GM19463 (cell line): ENCODE measurements at regions not wholly inside any gene's neighbourhood (a gene's known extent, or its start where the extent isn't known, plus 50 kb on each side); places are given as distances from the start of the nearest gene placed in this dataset.

ENCODE experiments used
- ATAC-seq: cut with Tn5 transposase; IDR thresholded peaks from one replicate; pipeline ENCODE4 v1.9.1; 2021; ENCODE audit warnings: mild to moderate bottlenecking, moderate library complexity; ENCODE audit not compliant: unreplicated experiment

- no peak for ATAC-seq
These were observed 115.7 kb upstream of the MDM1 start for GRCh38 chr12:68447797-68448260.

DNA sequence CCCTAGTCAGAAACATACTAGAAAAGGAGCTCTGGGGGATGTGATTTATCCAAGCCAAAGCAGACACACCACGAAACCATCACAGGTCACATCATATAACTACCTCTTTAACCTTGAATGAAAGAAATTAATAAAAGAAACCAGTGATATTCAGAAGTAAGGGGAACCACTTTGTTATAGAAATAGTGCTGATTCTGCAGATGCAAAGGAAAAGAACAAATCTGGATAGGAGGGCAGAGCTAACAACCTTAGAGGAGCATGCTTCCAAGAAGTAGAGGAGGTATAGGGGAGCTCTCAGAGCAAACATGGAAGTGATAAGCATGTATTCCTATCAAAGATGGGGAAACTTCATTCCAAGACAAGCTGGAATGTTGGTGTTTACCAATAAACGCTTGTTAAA, 117.0 kb upstream of the MDM1 start:
- ATAC-seq = no peak

DNA sequence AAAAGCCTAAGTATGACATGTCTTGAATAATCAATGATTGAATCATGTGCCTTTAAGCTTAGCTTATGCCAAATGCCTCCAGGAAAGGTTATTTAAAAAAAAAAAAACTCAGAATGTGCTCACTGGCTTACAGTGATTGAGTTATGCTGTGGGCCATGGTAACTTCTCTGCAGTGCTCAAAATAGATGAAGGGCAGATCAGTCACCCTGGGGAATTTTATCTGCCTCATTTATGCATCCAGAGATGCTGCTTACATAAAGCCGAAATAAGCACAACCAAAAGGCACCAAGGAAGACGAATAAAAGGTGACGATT, 118.7 kb upstream of the MDM1 start:
- ATAC-seq = no peak

GRCh38 chr12:68451261-68452077, 119.3 kb upstream of the MDM1 start:
- ATAC-seq = peak; percentile 72

DNA sequence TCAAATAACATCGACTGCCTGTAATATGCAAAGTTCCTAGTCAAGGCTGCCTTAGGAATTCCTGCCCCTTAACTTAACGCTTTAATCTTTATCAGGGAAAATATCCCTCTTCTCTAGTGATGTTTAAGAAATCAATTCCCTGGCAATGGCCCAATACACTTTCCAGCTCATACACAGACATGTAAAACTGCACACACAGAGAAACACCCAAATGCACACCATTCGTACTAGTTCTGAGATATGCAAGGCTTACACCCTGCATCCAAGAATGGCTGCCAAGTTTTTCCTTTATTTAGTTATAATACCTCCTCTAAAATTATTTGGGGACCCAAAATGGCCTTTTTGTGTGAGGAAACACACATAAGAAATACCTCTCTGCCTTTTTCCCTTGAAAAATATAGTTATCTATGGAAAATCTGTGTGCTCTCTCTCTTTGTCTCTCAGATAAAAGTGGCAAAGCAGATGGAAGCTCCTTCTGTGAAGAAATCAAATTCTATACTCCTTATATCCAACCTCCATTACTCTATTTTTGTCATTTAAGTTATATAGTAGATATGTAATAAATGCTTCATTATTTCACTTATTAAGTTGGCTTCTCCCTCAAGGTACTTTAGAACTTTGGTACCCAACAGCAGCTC, 120.0 kb upstream of the MDM1 start:
- ATAC-seq = no peak

- ATAC-seq = no peak
These were observed 121.1 kb upstream of the MDM1 start for GRCh38 chr12:68453278-68453677.

DNA sequence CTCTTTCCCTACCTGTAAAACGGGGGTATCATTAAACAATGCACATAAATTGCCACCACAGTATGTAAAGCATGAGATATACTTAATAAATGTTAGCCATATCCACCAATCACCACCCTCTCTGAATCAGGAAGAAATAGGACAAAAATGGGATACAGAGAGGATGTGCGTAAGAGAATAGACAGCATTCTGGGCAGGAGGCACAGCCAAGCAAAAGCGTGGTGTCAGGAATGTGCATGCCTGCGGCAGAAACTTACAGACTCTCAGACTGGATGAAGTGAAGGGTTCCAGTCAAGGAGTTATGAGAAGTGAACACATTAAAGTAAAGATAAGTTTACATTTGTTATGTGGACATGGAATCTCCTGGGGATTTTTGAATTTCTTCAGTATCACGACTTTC, 121.7 kb upstream of the MDM1 start:
- no peak for ATAC-seq

DNA sequence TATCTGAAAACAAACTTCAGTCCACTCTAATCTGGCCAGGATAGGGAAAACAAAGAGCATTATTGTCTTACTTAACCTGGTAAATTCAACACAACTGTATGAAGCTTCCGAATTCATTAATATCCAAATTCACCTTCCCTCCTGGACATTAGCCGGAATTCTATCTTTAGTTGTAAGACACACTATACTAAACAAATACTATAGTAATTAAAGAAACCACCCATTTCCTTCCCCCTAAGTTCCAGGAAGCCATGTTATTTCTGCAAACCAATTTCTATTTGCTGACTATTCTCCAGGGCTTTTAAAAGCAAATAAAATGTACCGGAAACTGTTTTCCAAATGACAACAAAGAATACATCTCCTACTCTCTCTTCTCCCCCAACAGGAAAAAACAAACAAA, 122.7 kb upstream of the MDM1 start:
- ATAC-seq = no peak

DNA sequence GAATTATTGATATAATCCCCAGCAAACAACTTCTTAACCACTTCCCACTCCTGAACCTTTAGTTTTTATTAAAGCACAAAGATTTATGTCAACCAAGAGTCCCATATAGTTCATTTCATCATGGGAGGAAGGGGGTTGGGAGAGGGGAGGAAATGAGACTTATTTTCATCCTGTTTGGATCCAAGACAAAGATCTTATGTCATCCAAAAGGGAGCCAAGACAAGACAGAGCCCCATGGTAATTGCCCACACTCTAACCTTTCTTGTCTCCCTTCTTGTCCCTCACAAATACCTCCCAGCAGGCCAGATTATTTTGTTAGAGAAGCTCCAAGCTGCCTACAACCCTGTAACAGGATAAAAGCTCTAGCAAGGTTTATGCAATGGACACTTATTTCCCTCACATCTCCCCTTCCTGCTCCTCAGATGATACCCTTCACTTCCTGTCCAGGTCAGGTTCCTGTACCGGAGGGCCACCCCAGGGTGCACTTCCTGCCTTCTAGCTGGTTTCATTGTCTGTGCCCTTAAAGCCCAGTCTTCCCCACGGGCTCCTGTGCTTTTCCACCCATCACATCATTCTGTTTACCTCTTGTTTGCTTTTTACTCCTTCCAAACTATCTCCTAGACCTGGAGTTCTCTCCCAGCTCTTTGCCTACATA, 123.7 kb upstream of the MDM1 start:
- ATAC-seq = no peak

- ATAC-seq = no peak
These were observed 126.7 kb upstream of the MDM1 start for GRCh38 chr12:68458866-68459265.

- ATAC-seq = no peak
These were observed 128.1 kb upstream of the MDM1 start for GRCh38 chr12:68460236-68460635.

DNA sequence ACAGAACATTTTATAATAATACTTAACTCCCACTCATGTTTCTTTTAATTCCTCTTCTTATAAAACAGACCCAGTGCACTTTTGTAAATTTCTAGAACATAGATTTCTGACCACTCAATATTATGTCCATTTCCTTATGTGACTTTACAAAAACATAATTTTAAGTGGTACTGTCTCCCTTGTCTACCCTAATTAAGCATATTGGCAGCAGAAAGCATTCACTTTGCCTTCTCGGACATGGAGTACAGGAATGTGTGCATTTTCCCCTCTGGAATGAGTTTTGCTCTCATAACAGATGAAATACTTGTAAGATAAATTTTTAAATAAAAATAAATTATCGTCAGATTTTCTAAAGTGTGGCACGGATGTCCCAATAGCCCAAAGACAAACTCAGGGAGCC, 129.5 kb upstream of the MDM1 start:
- no peak for ATAC-seq

DNA sequence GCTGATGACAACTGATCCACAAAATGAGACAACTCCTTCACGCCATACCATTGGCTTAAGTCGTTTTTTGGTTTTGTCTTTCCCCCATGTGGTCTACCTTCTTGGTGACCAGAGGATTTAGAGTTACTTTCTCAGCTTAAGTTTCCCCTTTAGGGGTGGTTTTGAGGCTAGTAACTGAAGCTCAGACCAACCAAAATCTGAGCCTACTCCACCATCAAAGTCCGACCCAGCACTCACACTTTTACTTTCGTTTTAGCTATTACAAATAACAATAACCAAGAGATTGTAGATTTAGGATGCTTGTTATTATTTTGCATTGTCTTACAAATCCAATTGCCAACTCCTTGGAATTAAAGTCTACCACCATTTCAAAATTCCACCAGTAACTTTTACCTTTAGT, 130.6 kb upstream of the MDM1 start:
- no peak for ATAC-seq

DNA sequence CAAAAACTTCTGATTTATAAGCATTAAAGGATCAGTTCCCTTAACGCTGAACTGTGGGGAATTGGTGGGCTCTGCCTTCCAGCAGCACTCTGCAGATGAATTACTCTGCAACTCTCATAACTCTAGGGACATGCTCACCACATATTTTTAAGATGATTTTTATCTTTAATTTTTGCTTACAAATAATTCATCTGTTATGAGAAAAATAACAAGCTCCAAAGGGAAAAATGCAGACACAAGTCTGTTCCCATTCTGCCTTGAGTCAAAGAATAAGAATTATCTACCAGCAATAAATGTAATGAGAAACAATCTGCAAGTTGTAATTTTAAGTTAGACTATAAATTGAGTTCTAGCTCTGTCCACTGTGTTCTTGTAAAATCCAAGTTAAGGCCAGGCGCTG, 133.1 kb upstream of the MDM1 start:
- no peak for ATAC-seq

- no peak for ATAC-seq
These were observed 135.4 kb upstream of the MDM1 start for GRCh38 chr12:68467514-68467913.

DNA sequence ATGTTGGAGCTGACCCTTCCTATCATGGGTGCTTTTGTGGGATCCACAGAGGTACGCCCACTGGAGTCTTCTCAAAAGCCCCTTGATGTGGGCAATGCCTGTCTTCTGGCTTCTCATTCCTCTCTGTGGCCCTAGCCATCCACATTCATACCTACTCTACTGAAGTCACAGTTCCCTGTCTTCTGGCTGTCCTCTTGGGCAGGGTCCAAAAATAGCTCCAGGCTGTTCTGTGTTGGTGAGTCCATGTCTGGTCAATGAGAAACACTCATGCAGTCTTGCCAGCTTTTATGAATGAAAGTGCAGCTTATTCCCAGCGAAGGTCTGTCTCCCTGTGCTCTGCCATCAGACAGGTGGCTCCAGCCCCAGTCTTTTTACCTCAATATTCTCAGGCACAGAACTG, 135.9 kb upstream of the MDM1 start:
- ATAC-seq = no peak

DNA sequence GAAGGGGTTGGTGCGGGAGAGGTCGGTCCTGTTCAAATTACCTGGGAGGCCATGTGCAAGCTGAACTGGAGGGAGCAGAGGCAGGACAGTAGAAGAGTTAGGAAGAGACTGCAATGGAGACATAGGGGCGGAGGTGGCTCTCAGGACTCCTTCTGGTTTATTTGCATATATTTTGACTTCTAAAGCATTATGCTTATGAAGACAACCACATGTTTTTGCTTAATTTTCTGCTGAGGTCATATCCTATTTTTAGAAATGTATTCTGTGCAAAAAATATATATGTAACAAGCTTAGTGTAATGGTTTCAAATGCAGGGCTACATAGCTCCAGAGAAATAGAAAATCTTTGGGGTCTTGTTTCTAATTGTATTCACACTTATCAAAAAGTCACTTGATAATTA, 137.0 kb upstream of the MDM1 start:
- no peak for ATAC-seq

GRCh38 chr12:68470664-68471328, 138.6 kb upstream of the MDM1 start:
- ATAC-seq = no peak

- no peak for ATAC-seq
These were observed 136.1 kb upstream of the RAP1B start for GRCh38 chr12:68474467-68475204.

DNA sequence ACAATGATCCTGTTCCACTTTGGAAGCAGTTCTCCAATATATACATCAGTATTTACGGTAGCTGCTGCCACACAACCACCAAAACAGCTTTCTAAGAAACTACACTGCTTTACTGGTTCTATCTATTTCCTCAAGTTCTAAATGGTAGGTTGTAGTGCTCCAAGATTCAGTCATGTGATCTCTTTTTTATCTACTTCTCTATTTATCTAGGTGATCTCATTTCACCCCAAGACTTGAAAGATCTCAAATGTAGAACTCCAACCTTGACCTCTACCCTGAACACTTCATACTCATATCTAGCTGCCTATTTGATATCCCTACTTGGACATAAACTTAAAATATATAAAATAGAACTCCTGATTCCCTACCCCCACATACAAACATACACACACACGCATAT, 133.9 kb upstream of the RAP1B start:
- ATAC-seq = no peak

DNA sequence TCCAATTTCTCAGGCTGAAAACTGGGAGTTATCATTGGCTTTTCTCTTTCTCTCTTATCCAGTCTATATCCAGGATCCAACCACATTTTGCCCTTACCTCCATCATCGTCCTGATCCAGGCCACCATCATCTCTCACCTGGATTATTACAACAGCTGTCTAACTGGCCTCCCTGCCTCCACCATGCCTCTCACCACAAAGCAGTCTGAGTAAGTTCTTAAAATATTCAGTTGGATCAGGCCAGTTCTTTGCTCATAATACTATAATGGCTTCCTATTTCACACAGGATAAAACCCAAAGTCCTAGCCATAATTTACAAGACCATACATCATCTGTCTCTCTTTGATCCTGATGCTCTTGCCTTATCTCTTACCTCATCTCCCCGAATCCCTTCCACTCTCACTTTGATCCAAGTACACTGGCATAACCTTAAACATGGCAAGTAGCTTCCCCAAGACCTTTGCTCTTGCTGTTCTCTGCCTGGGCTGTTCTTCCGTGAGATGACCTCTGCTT, 133.4 kb upstream of the RAP1B start:
- ATAC-seq = no peak
